ENCODE measurements at regions not wholly inside any gene's neighbourhood (a gene's known extent, or its start where the extent isn't known, plus 50 kb on each side); places are given as distances from the start of the nearest gene placed in this dataset.

GRCh38 chr7:19520392-19520791 lies 188.4 kb downstream of the POLR1F start:
- TF ChIP-seq SP2 (IDR thresholded peaks at IDR 0.05; ENCODE audit: low read length), result no peak
- no peak for TF ChIP-seq SUZ12 (IDR thresholded peaks at IDR 0.05; ENCODE audit: low read length)
- no peak for TF ChIP-seq TAF7 (optimal IDR thresholded peaks at IDR 0.05; ENCODE audit: borderline replicate concordance, low read depth, low read length)
- TF ChIP-seq ATF2 (IDR thresholded peaks at IDR 0.05; ENCODE audit: low read length), result no peak
- TF ChIP-seq SIN3A (conservative IDR thresholded peaks at IDR 0.05 in 1 of 2, IDR thresholded peaks at IDR 0.05 in 1 of 2; ENCODE audit: low read depth in 1 of 2, low read length in 2 of 2), result no peak
- no peak for TF ChIP-seq SP1 (IDR thresholded peaks at IDR 0.05; ENCODE audit: low read depth, low read length)
- TF ChIP-seq TEAD4 (IDR thresholded peaks at IDR 0.05; ENCODE audit: low read depth, low read length), result no peak
- TF ChIP-seq CTBP2 (IDR thresholded peaks at IDR 0.05; ENCODE audit: borderline replicate concordance, insufficient read depth, insufficient read length, low read length), result no peak
- no peak for TF ChIP-seq TBP (IDR thresholded peaks at IDR 0.05; ENCODE audit: low read depth, low read length)
- TF ChIP-seq NRF1 (IDR thresholded peaks at IDR 0.05; ENCODE audit: low read depth, low read length), result no peak
- TF ChIP-seq CBX5 (IDR thresholded peaks at IDR 0.05; ENCODE audit: low read depth, low read length), result no peak
- POLR2A ChIA-PET (ENCODE audit: partially characterized antibody), result no interaction called here
- H4K5ac ChIP-seq (ENCODE audit: insufficient read length, low read depth, low read length), result no peak overlapping the region
- H3K23me2 ChIP-seq (ENCODE audit: low read depth, low read length), result no peaks in the 10 kb centered on the region
- no peak overlapping the region for H2BK5ac ChIP-seq (ENCODE audit: low read depth, low read length)
- no peak overlapping the region for H3K4me2 ChIP-seq (ENCODE audit: insufficient read depth in 1 of 2, low read depth in 2 of 2, low read length in 2 of 2)
- FAIRE-seq, result no peak
- no peak overlapping the region for H2AK5ac ChIP-seq (ENCODE audit: low read depth, low read length)
- no peak overlapping the region for H3K27ac ChIP-seq (ENCODE audit: low read depth, low read length)
- H2BK15ac ChIP-seq (ENCODE audit: low read length), result no peak overlapping the region
- H3K79me2 ChIP-seq (ENCODE audit: control insufficient read depth in 1 of 2, insufficient read depth in 2 of 2, low read length in 2 of 2), result no peaks in the 10 kb centered on the region
- 92% methylated on average over 1 of the region's 1 CpG; no CpG with 5 or more reads in 1 of the 2 experiments for WGBS, 2 experiments (ENCODE audit: extremely low coverage in 1 of 2, insufficient coverage in 1 of 2, insufficient read length in 1 of 2, insufficient replicate concordance in 2 of 2, low coverage in 1 of 2, low lambda C conversion rate in 2 of 2, missing lambda C conversion rate in 1 of 2)
- no peaks in the 10 kb centered on the region for H3K36me3 ChIP-seq (ENCODE audit: control insufficient read depth in 2 of 4, insufficient read depth in 4 of 4, low read length in 3 of 4)
- no peak overlapping the region for H2BK20ac ChIP-seq (ENCODE audit: low read length)
- H2BK120ac ChIP-seq (replicated peaks; ENCODE audit: low read depth, low read length), result no peak overlapping the region
- no peaks in the 10 kb centered on the region for H3K27me3 ChIP-seq (replicated peaks in 1 of 4; ENCODE audit: control insufficient read depth in 3 of 4, extremely low read depth in 1 of 4, insufficient read depth in 3 of 4, low read length in 3 of 4)
- H2AFZ ChIP-seq (ENCODE audit: low read length), result no peak overlapping the region
- H3K4me3 ChIP-seq (ENCODE audit: extremely low read depth in 1 of 4, insufficient read depth in 2 of 4, low read depth in 3 of 4, low read length in 4 of 4), result no peak overlapping the region
- no peaks in the 10 kb centered on the region for H4K20me1 ChIP-seq (replicated peaks in 1 of 2; ENCODE audit: control insufficient read depth in 1 of 2, insufficient read depth in 2 of 2, low read length in 2 of 2)
- no peak overlapping the region for H4K91ac ChIP-seq (replicated peaks; ENCODE audit: insufficient read length, low read length)
- no peaks in the 10 kb centered on the region for H3K9me3 ChIP-seq (ENCODE audit: insufficient read depth in 2 of 2, low read depth in 1 of 2, low read length in 1 of 2)
- H3K23ac ChIP-seq (ENCODE audit: insufficient read length), result no peak overlapping the region
- H3K9ac ChIP-seq (replicated peaks in 1 of 4; ENCODE audit: extremely low read depth in 1 of 4, low read depth in 3 of 4, low read length in 3 of 4), result no peak overlapping the region
- H3K4me1 ChIP-seq (replicated peaks in 1 of 4; ENCODE audit: control insufficient read depth in 3 of 4, insufficient read depth in 4 of 4, low read length in 3 of 4), result no peaks in the 10 kb centered on the region
- no peak overlapping the region for H3K18ac ChIP-seq (ENCODE audit: extremely low read depth, low read length)
- H3K56ac ChIP-seq (replicated peaks; ENCODE audit: insufficient read length, low read depth, low read length), result no peak overlapping the region
- no peak overlapping the region for H3K14ac ChIP-seq (ENCODE audit: insufficient read length)
- H2BK12ac ChIP-seq (ENCODE audit: low read depth, low read length), result no peak overlapping the region
- DNase-seq (ENCODE audit: low read depth in 1 of 2, low spot score in 2 of 2), result no peak
- no peak overlapping the region for H4K8ac ChIP-seq (ENCODE audit: extremely low read depth, insufficient read depth, low read length)
- no peak overlapping the region for H3K4ac ChIP-seq (replicated peaks; ENCODE audit: insufficient read length, low read depth, low read length)
- no peaks in the 10 kb centered on the region for H3K79me1 ChIP-seq (ENCODE audit: low read depth, low read length)
- CTCF ChIA-PET (ENCODE audit: partially characterized antibody), result interaction anchor here (0.9 kb wide), 1 partner anchor 10 kb away, joined by 3 read pairs; no protein-coding TSS in a partner anchor

All from H1 (cell line).